Ishikawa (cell line): ENCODE measurements at regions not wholly inside any gene's neighbourhood (a gene's known extent, or its start where the extent isn't known, plus 50 kb on each side); places are given as distances from the start of the nearest gene placed in this dataset.

Source experiments
- CEBPB ChIP-seq: IDR thresholded peaks from 2 replicates; pipeline ENCODE4 v1.6.1; 2012
- CREB1 ChIP-seq: IDR thresholded peaks from 2 replicates; pipeline ENCODE4 v1.6.1; 2012; ENCODE audit warnings: low read depth
- EGR1 ChIP-seq: IDR thresholded peaks from 2 replicates; pipeline ENCODE4 v1.6.1; 2012
- EP300 ChIP-seq: IDR thresholded peaks from 2 replicates; pipeline ENCODE4 v1.6.1; 2012; ENCODE audit warnings: borderline replicate concordance
- FOXM1 ChIP-seq: IDR thresholded peaks from 2 replicates; pipeline ENCODE4 v1.6.1; 2012; ENCODE audit warnings: low read depth, borderline replicate concordance
- MAX ChIP-seq: IDR thresholded peaks from 2 replicates; pipeline ENCODE4 v1.6.1; 2012
- NFIC ChIP-seq: IDR thresholded peaks from 2 replicates; pipeline ENCODE4 v1.6.1; 2012
- RAD21 ChIP-seq: IDR thresholded peaks from 2 replicates; pipeline ENCODE4 v1.6.1; 2012; ENCODE audit warnings: low read depth
- REST ChIP-seq: IDR thresholded peaks from 2 replicates; pipeline ENCODE4 v1.6.1; 2012; ENCODE audit warnings: low read depth, mild to moderate bottlenecking
- TAF1 ChIP-seq: IDR thresholded peaks from 2 replicates; pipeline ENCODE4 v1.6.1; 2012; ENCODE audit warnings: low read depth, mild to moderate bottlenecking
- TCF12 ChIP-seq: IDR thresholded peaks from 2 replicates; pipeline ENCODE4 v1.6.1; 2012; ENCODE audit warnings: low read depth
- TEAD4 ChIP-seq: IDR thresholded peaks from 2 replicates; pipeline ENCODE4 v1.6.1; 2012
- USF1 ChIP-seq: IDR thresholded peaks from 2 replicates; pipeline ENCODE4 v1.6.1; 2012
- YY1 ChIP-seq: IDR thresholded peaks from 2 replicates; pipeline ENCODE4 v1.6.1; 2012; ENCODE audit warnings: low read depth
- ZBTB7A ChIP-seq: IDR thresholded peaks from 2 replicates; pipeline ENCODE4 v1.6.1; 2012; ENCODE audit warnings: low read depth

GRCh38 chr5:167122267-167122666, 1169.2 kb upstream of the WWC1 start:
- TF ChIP-seq MAX: no peak
- no peak for TF ChIP-seq NFIC
- TF ChIP-seq CEBPB: no peak
- TF ChIP-seq ZBTB7A: no peak
- TF ChIP-seq RAD21: no peak
- TF ChIP-seq USF1: no peak
- no peak for TF ChIP-seq EP300
- no peak for TF ChIP-seq FOXM1
- no peak for TF ChIP-seq TAF1
- no peak for TF ChIP-seq TEAD4
- TF ChIP-seq TCF12: no peak

GRCh38 chr5:167123126-167123525, 1168.3 kb upstream of the WWC1 start:
- no peak for TF ChIP-seq RAD21
- no peak for TF ChIP-seq EGR1
- TF ChIP-seq CEBPB: no peak
- no peak for TF ChIP-seq TEAD4
- TF ChIP-seq NFIC: no peak
- TF ChIP-seq TCF12: no peak
- no peak for TF ChIP-seq MAX
- TF ChIP-seq CREB1: no peak
- no peak for TF ChIP-seq ZBTB7A
- no peak for TF ChIP-seq USF1
- TF ChIP-seq YY1: no peak
- TF ChIP-seq TAF1: no peak
- no peak for TF ChIP-seq FOXM1
- TF ChIP-seq EP300: no peak
- no peak for TF ChIP-seq REST

- TF ChIP-seq EP300 (no peak), REST (no peak), YY1 (no peak), FOXM1 (no peak), EGR1 (no peak), TEAD4 (no peak), TAF1 (no peak)
Observed at GRCh38 chr5:167128581-167128980, 1162.9 kb upstream of the WWC1 start.

- TF ChIP-seq REST (no peak), RAD21 (no peak), CEBPB (no peak), TCF12 (no peak), TAF1 (no peak), YY1 (no peak), ZBTB7A (no peak), USF1 (no peak), TEAD4 (no peak), MAX (no peak), NFIC (no peak), CREB1 (no peak), FOXM1 (no peak), EGR1 (no peak), EP300 (no peak)
Observed at GRCh38 chr5:167140548-167141291, 1150.7 kb upstream of the WWC1 start.
